HG03354 (cell line): ENCODE measurements at regions not wholly inside any gene's neighbourhood (a gene's known extent, or its start where the extent isn't known, plus 50 kb on each side); places are given as distances from the start of the nearest gene placed in this dataset.
"Not testable (repeated sequence)": the region's sequence is repeated elsewhere in the genome, so short reads cannot be mapped to it uniquely, and the experiment has no call there.

Source experiments
- ATAC-seq: cut with Tn5 transposase; IDR thresholded peaks from one replicate; pipeline ENCODE4 v1.9.1; 2021; ENCODE audit warnings: mild to moderate bottlenecking; ENCODE audit not compliant: unreplicated experiment, poor library complexity, severe bottlenecking

GRCh38 chr10:28890121-28890950, 213.0 kb downstream of the BAMBI start:
- ATAC-seq, result no peak

GRCh38 chr10:28891058-28891713, 213.9 kb downstream of the BAMBI start:
- no peak for ATAC-seq

- no peak for ATAC-seq
These were observed 215.7 kb downstream of the BAMBI start for GRCh38 chr10:28892818-28893547.

- no peak for ATAC-seq
These were observed 216.8 kb downstream of the BAMBI start for GRCh38 chr10:28894146-28894545.

GRCh38 chr10:28895671-28896070, 218.3 kb downstream of the BAMBI start:
- ATAC-seq, result not testable (repeated sequence)

GRCh38 chr10:28896791-28897409, 219.6 kb downstream of the BAMBI start:
- not testable (repeated sequence) for ATAC-seq

GRCh38 chr10:28897617-28898464, 220.5 kb downstream of the BAMBI start:
- ATAC-seq, result no peak

GRCh38 chr10:28902215-28902614, 224.9 kb downstream of the BAMBI start:
- ATAC-seq, result no peak

- no peak for ATAC-seq
These were observed 225.7 kb downstream of the BAMBI start for GRCh38 chr10:28903063-28903462.

- ATAC-seq, result no peak
These were observed 226.4 kb downstream of the BAMBI start for GRCh38 chr10:28903736-28904135.

GRCh38 chr10:28905371-28905770, 228.1 kb downstream of the BAMBI start:
- ATAC-seq, result no peak

- no peak for ATAC-seq
These were observed 228.7 kb downstream of the BAMBI start for GRCh38 chr10:28906011-28906411.

- ATAC-seq, result no peak
These were observed 229.1 kb downstream of the BAMBI start for GRCh38 chr10:28906415-28906814.

- ATAC-seq, result no peak
These were observed 229.6 kb downstream of the BAMBI start for GRCh38 chr10:28906934-28907333.

- no peak for ATAC-seq
These were observed 232.6 kb downstream of the BAMBI start for GRCh38 chr10:28909875-28910274.

GRCh38 chr10:28910956-28911355, 233.6 kb downstream of the BAMBI start:
- ATAC-seq, result no peak

- not testable (repeated sequence) for ATAC-seq
These were observed 234.2 kb downstream of the BAMBI start for GRCh38 chr10:28911511-28911910.

GRCh38 chr10:28912017-28912783, 234.9 kb downstream of the BAMBI start:
- ATAC-seq, result no peak
